HEK293 (cell line): ENCODE measurements at regions not wholly inside any gene's neighbourhood (a gene's known extent, or its start where the extent isn't known, plus 50 kb on each side); places are given as distances from the start of the nearest gene placed in this dataset.

Source experiments
- BCL11A ChIP-seq: fragments of 450-650 bp; formaldehyde crosslinking; IDR thresholded peaks from 2 replicates; pipeline ENCODE4 v1.5.1; 2016; ENCODE audit warnings: low read depth, missing biosample characterization, missing genetic modification characterization
- GFI1B ChIP-seq: fragments of 450-650 bp; formaldehyde crosslinking; IDR thresholded peaks from 2 replicates; pipeline ENCODE4 v1.5.1; 2016; ENCODE audit warnings: missing biosample characterization, missing genetic modification characterization
- PRDM1 ChIP-seq: fragments of 450-650 bp; formaldehyde crosslinking; IDR thresholded peaks from 2 replicates; pipeline ENCODE4; 2016; ENCODE audit warnings: missing biosample characterization, missing genetic modification characterization
- TF ChIP-seq, protein P1 (sequence below): fragments of 450-650 bp; formaldehyde crosslinking; IDR thresholded peaks from 2 replicates; pipeline ENCODE4 v1.5.1; 2016; ENCODE audit warnings: missing biosample characterization, missing genetic modification characterization
- TF ChIP-seq, protein P2 (sequence below): fragments of 450-650 bp; formaldehyde crosslinking; IDR thresholded peaks from 2 replicates; pipeline ENCODE4 v1.5.1; 2016; ENCODE audit warnings: missing biosample characterization, missing genetic modification characterization
- TF ChIP-seq, protein P3 (sequence below): IDR thresholded peaks from 2 replicates; pipeline ENCODE4 v1.6.1; 2011; ENCODE audit warnings: mild to moderate bottlenecking, low read depth, low read length, borderline replicate concordance
- TF ChIP-seq, protein P4 (sequence below): fragments of 450-650 bp; formaldehyde crosslinking; IDR thresholded peaks from 2 replicates; pipeline ENCODE4 v1.5.1; 2017; ENCODE audit warnings: missing biosample characterization, mild to moderate bottlenecking, missing genetic modification characterization, moderate library complexity

DNA sequence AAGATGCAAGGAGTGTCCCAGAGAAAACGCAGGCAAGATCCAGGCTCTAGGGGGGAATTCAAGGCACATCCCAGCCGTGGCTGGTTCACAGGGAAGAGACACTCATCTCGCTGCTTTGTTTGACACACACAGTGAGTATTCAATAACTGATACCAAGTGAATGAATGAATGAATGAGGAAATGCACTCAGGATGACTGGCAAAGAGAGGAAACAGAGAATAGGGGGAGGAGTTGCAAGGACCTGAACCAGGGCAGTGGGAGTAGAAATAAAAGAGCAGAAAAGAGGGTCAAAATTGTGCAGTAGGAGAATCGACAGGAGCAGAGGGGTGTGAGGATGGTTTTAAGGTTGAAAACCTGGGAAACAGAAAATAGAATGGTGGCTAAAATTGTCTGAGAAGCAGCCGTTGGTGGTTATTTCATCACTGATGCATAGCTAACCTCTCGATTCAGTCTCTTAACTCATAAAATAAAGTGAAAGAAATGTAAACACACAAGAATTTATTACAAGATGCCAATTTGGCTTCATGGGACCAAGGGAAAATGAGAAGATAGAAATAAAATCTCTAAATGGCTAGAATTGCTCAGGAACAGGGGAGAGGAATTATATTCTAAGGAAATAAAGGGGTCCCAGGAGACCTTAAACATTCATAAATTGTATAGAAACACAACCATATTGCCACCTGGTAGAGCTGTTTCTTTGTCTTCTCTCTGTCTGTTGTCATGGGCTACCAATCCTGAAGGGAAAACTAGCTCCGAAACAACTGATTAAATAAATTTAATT, 63.9 kb upstream of the PHLPP1 start:
- TF ChIP-seq BCL11A (tag by site-specific recombination) = no peak
- TF ChIP-seq GFI1B = no peak
- TF ChIP-seq, protein P1, sequence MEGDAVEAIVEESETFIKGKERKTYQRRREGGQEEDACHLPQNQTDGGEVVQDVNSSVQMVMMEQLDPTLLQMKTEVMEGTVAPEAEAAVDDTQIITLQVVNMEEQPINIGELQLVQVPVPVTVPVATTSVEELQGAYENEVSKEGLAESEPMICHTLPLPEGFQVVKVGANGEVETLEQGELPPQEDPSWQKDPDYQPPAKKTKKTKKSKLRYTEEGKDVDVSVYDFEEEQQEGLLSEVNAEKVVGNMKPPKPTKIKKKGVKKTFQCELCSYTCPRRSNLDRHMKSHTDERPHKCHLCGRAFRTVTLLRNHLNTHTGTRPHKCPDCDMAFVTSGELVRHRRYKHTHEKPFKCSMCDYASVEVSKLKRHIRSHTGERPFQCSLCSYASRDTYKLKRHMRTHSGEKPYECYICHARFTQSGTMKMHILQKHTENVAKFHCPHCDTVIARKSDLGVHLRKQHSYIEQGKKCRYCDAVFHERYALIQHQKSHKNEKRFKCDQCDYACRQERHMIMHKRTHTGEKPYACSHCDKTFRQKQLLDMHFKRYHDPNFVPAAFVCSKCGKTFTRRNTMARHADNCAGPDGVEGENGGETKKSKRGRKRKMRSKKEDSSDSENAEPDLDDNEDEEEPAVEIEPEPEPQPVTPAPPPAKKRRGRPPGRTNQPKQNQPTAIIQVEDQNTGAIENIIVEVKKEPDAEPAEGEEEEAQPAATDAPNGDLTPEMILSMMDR (tag by site-specific recombination) = no peak
- TF ChIP-seq, protein P2, sequence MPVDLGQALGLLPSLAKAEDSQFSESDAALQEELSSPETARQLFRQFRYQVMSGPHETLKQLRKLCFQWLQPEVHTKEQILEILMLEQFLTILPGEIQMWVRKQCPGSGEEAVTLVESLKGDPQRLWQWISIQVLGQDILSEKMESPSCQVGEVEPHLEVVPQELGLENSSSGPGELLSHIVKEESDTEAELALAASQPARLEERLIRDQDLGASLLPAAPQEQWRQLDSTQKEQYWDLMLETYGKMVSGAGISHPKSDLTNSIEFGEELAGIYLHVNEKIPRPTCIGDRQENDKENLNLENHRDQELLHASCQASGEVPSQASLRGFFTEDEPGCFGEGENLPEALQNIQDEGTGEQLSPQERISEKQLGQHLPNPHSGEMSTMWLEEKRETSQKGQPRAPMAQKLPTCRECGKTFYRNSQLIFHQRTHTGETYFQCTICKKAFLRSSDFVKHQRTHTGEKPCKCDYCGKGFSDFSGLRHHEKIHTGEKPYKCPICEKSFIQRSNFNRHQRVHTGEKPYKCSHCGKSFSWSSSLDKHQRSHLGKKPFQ = no peak
- TF ChIP-seq, protein P3, sequence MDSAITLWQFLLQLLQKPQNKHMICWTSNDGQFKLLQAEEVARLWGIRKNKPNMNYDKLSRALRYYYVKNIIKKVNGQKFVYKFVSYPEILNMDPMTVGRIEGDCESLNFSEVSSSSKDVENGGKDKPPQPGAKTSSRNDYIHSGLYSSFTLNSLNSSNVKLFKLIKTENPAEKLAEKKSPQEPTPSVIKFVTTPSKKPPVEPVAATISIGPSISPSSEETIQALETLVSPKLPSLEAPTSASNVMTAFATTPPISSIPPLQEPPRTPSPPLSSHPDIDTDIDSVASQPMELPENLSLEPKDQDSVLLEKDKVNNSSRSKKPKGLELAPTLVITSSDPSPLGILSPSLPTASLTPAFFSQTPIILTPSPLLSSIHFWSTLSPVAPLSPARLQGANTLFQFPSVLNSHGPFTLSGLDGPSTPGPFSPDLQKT = no peak
- no peak for TF ChIP-seq PRDM1 (tag by site-specific recombination)
- TF ChIP-seq, protein P4, sequence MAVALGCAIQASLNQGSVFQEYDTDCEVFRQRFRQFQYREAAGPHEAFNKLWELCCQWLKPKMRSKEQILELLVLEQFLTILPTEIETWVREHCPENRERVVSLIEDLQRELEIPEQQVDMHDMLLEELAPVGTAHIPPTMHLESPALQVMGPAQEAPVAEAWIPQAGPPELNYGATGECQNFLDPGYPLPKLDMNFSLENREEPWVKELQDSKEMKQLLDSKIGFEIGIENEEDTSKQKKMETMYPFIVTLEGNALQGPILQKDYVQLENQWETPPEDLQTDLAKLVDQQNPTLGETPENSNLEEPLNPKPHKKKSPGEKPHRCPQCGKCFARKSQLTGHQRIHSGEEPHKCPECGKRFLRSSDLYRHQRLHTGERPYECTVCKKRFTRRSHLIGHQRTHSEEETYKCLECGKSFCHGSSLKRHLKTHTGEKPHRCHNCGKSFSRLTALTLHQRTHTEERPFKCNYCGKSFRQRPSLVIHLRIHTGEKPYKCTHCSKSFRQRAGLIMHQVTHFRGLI (tag by site-specific recombination) = no peak
